SJCRH30 (cell line): ENCODE measurements at regions not wholly inside any gene's neighbourhood (a gene's known extent, or its start where the extent isn't known, plus 50 kb on each side); places are given as distances from the start of the nearest gene placed in this dataset.

ENCODE experiments used
- DNase-seq, 2 experiments: peaks; one replicate each; pipeline ENCODE4 v3.0.0-alpha.2; 2015 to 2020
- H3K27ac ChIP-seq: fragments of 250-450 bp; sonication (Bioruptor Pico); 2 replicates; pipeline ENCODE4 v1.5.1; 2020; ENCODE audit warnings: mild to moderate bottlenecking, moderate library complexity
- H3K27me3 ChIP-seq: fragments of 250-450 bp; sonication (Bioruptor Pico); 2 replicates; pipeline ENCODE4 v1.5.1; 2020; ENCODE audit warnings: mild to moderate bottlenecking, moderate library complexity
- H3K36me3 ChIP-seq: fragments of 250-450 bp; sonication (Bioruptor Pico); 2 replicates; pipeline ENCODE4 v1.5.1; 2020; ENCODE audit warnings: mild to moderate bottlenecking, moderate library complexity
- H3K4me1 ChIP-seq: fragments of 250-450 bp; sonication (Bioruptor Pico); 2 replicates; pipeline ENCODE4 v1.5.1; 2020; ENCODE audit warnings: mild to moderate bottlenecking, moderate library complexity
- H3K4me3 ChIP-seq: fragments of 250-450 bp; sonication (Bioruptor Pico); 2 replicates; pipeline ENCODE4 v1.5.1; 2020; ENCODE audit warnings: mild to moderate bottlenecking, moderate library complexity
- H3K9me3 ChIP-seq: fragments of 250-450 bp; sonication (Bioruptor Pico); replicated peaks from 2 replicates; pipeline ENCODE4 v1.5.1; 2020; ENCODE audit warnings: mild to moderate bottlenecking, moderate library complexity

- Histone ChIP-seq H3K4me1 (no peaks in the 10 kb centered on the region), H3K4me3 (no peak overlapping the region), H3K27me3 (no peaks in the 10 kb centered on the region), H3K36me3 (no peaks in the 10 kb centered on the region), H3K9me3 (no peaks in the 10 kb centered on the region), H3K27ac (no peak overlapping the region)
- DNase-seq = no peak
These were observed 186.0 kb upstream of the NFIB start for GRCh38 chr9:14499976-14500375.

- Histone ChIP-seq H3K4me3 (no peak overlapping the region), H3K27me3 (no peaks in the 10 kb centered on the region), H3K9me3 (no peaks in the 10 kb centered on the region), H3K36me3 (no peaks in the 10 kb centered on the region), H3K27ac (no peak overlapping the region), H3K4me1 (no peaks in the 10 kb centered on the region)
- DNase-seq = no peak
These were observed 184.9 kb upstream of the NFIB start for GRCh38 chr9:14498824-14499223.

- Histone ChIP-seq H3K9me3 (no peaks in the 10 kb centered on the region), H3K36me3 (no peaks in the 10 kb centered on the region), H3K4me1 (no peaks in the 10 kb centered on the region), H3K27me3 (no peaks in the 10 kb centered on the region), H3K27ac (no peak overlapping the region), H3K4me3 (no peak overlapping the region)
- DNase-seq = no peak
These were observed 183.5 kb upstream of the NFIB start for GRCh38 chr9:14497476-14497875.

GRCh38 chr9:14488421-14489190, 174.7 kb upstream of the NFIB start:
- peak overlapping the region; percentile 52 for H3K27ac ChIP-seq
- peak in 1 of 2 experiments; percentile 64 for DNase-seq

GRCh38 chr9:14487547-14488185, 173.7 kb upstream of the NFIB start:
- DNase-seq = no peak
- Histone ChIP-seq H3K27ac (no peak overlapping the region), H3K4me3 (no peak overlapping the region)

More at GRCh38 chr9:14488421-14489190, 174.7 kb upstream of the NFIB start:
- Histone ChIP-seq H3K27me3 (no peaks in the 10 kb centered on the region), H3K36me3 (no peaks in the 10 kb centered on the region), H3K9me3 (peaks cover 8% of the 10 kb centered on the region; the same call in 1 of the 2 replicates), H3K4me1 (peaks cover 19% of the 10 kb centered on the region), H3K4me3 (no peak overlapping the region)

GRCh38 chr9:14485366-14485765, 171.4 kb upstream of the NFIB start:
- Histone ChIP-seq H3K9me3 (peaks cover 5% of the 10 kb centered on the region; the same call in 1 of the 2 replicates), H3K27ac (no peak overlapping the region), H3K27me3 (no peaks in the 10 kb centered on the region), H3K36me3 (no peaks in the 10 kb centered on the region), H3K4me3 (no peak overlapping the region), H3K4me1 (peaks cover 19% of the 10 kb centered on the region)
- DNase-seq = no peak

More at GRCh38 chr9:14487547-14488185, 173.7 kb upstream of the NFIB start:
- H3K27me3 ChIP-seq = no peaks in the 10 kb centered on the region
- no peaks in the 10 kb centered on the region for H3K36me3 ChIP-seq
- peaks cover 19% of the 10 kb centered on the region for H3K4me1 ChIP-seq
- peaks cover 9% of the 10 kb centered on the region; the same call in 1 of the 2 replicates for H3K9me3 ChIP-seq

GRCh38 chr9:14482856-14483255, 168.9 kb upstream of the NFIB start:
- H3K4me3 ChIP-seq = no peak overlapping the region
- no peak overlapping the region for H3K27ac ChIP-seq
- peaks cover 6% of the 10 kb centered on the region for H3K4me1 ChIP-seq
- H3K9me3 ChIP-seq = 0 out of 2 replicates have a peak, but pooled peaks cover 5% of the 10 kb centered on the region
- H3K27me3 ChIP-seq = no peaks in the 10 kb centered on the region
- no peaks in the 10 kb centered on the region for H3K36me3 ChIP-seq
- no peak for DNase-seq

GRCh38 chr9:14480526-14480925, 166.6 kb upstream of the NFIB start:
- H3K36me3 ChIP-seq = no peaks in the 10 kb centered on the region
- H3K27me3 ChIP-seq = no peaks in the 10 kb centered on the region
- 0 out of 2 replicates have a peak, but pooled peaks cover 5% of the 10 kb centered on the region for H3K9me3 ChIP-seq
- peaks cover 6% of the 10 kb centered on the region for H3K4me1 ChIP-seq
- H3K4me3 ChIP-seq = no peak overlapping the region
- H3K27ac ChIP-seq = no peak overlapping the region
- no peak for DNase-seq

GRCh38 chr9:14479163-14479560, 165.2 kb upstream of the NFIB start:
- no peaks in the 10 kb centered on the region for H3K36me3 ChIP-seq
- H3K27ac ChIP-seq = peak overlapping the region; percentile 41
- H3K27me3 ChIP-seq = no peaks in the 10 kb centered on the region
- DNase-seq = peak; percentile 4 to 36
- H3K4me3 ChIP-seq = no peak overlapping the region
- H3K4me1 ChIP-seq = peaks cover 6% of the 10 kb centered on the region
- 0 out of 2 replicates have a peak, but pooled peaks cover 5% of the 10 kb centered on the region for H3K9me3 ChIP-seq

- peaks cover 6% of the 10 kb centered on the region for H3K4me1 ChIP-seq
- no peaks in the 10 kb centered on the region for H3K36me3 ChIP-seq
- no peaks in the 10 kb centered on the region for H3K27me3 ChIP-seq
- H3K27ac ChIP-seq = peak overlapping the region; percentile 41
- DNase-seq = peak in 1 of 2 experiments; percentile 35
- H3K4me3 ChIP-seq = no peak overlapping the region
- 0 out of 2 replicates have a peak, but pooled peaks cover 5% of the 10 kb centered on the region for H3K9me3 ChIP-seq
These were observed 164.5 kb upstream of the NFIB start for GRCh38 chr9:14478175-14479162.

- H3K4me3 ChIP-seq = no peak overlapping the region
These were observed 157.1 kb upstream of the NFIB start for GRCh38 chr9:14471041-14471440.

GRCh38 chr9:14467675-14468374, 153.9 kb upstream of the NFIB start:
- no peaks in the 10 kb centered on the region for H3K27me3 ChIP-seq
- H3K4me3 ChIP-seq = no peak overlapping the region
- no peaks in the 10 kb centered on the region for H3K9me3 ChIP-seq
- no peak for DNase-seq
- H3K27ac ChIP-seq = no peak overlapping the region
- H3K36me3 ChIP-seq = no peaks in the 10 kb centered on the region
- no peaks in the 10 kb centered on the region for H3K4me1 ChIP-seq

More at GRCh38 chr9:14471041-14471440, 157.1 kb upstream of the NFIB start:
- no peaks in the 10 kb centered on the region for H3K36me3 ChIP-seq
- no peak overlapping the region for H3K27ac ChIP-seq
- no peak for DNase-seq
- no peaks in the 10 kb centered on the region for H3K4me1 ChIP-seq
- no peaks in the 10 kb centered on the region for H3K27me3 ChIP-seq
- H3K9me3 ChIP-seq = no peaks in the 10 kb centered on the region

- H3K4me1 ChIP-seq = no peaks in the 10 kb centered on the region
- no peaks in the 10 kb centered on the region for H3K9me3 ChIP-seq
- no peak overlapping the region for H3K27ac ChIP-seq
- H3K4me3 ChIP-seq = no peak overlapping the region
- DNase-seq = no peak
- H3K36me3 ChIP-seq = no peaks in the 10 kb centered on the region
- no peaks in the 10 kb centered on the region for H3K27me3 ChIP-seq
These were observed 152.9 kb upstream of the NFIB start for GRCh38 chr9:14466828-14467227.

- no peak for DNase-seq
- H3K9me3 ChIP-seq = no peaks in the 10 kb centered on the region
- H3K36me3 ChIP-seq = no peaks in the 10 kb centered on the region
- no peaks in the 10 kb centered on the region for H3K4me1 ChIP-seq
- H3K27ac ChIP-seq = no peak overlapping the region
- H3K27me3 ChIP-seq = no peaks in the 10 kb centered on the region
- no peak overlapping the region for H3K4me3 ChIP-seq
These were observed 152.5 kb upstream of the NFIB start for GRCh38 chr9:14466429-14466818.
